DMS53 treated with DMSO at 0.1 percent for 48 hours (cell line): ENCODE measurements at regions not wholly inside any gene's neighbourhood (a gene's known extent, or its start where the extent isn't known, plus 50 kb on each side); places are given as distances from the start of the nearest gene placed in this dataset.
"Not testable (repeated sequence)": the region's sequence is repeated elsewhere in the genome, so short reads cannot be mapped to it uniquely, and the experiment has no call there.

Source experiments
- DNase-seq: peaks from one replicate; lab custom pipeline; 2025; ENCODE audit not compliant: unreplicated experiment; lab: John Stamatoyannopoulos, UW

DNA sequence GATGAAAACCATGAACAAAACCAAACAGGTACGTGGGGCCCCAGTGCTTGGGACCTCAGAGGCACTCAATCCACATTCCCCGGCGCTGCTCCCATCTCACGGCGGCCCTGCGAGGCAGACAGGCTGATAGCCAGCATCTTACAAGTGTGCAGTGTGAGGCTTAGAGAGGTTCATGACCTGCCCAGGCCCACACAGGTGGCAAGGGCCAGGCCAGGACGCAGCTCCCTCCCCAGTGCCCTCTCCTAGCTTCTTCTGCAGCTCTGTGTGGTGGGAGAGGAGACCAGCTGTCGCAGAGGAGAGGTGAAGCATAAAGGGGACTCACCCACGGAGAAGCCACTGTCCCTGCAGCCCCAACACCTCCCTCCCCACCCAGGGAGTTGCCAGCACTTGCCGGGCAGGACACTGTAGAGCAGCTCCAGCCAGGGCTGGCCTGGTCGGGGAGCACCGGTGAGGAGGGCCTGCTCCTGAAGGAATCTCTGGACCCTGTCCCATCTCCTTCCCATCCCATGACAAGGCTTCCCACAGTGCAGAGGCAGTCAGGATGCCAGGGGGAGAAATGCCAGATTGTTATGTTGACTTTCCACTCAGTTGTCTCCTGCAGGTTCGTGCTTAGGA lies 92.4 kb upstream of the TMEM45B start:
- DNase-seq: no peak

DNA sequence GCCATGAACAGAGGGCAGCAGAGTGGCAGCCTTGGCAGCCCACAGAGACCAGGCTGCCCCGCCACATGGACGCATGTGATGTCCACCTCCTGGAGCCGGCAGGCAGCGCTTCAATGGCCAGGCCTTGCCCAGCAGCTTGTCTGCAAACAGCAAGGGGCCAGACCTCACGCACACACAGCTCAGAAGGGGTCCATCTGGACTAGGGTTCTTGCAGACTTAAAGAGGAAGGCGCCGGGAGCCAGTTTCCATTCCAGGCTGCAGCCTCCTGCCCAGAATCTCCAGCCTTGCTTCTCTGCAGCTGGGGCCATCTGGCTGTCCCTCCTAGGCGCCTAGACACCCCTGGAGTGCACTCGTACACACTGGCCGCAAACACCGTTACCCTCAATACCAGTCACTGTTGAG lies 91.9 kb upstream of the TMEM45B start:
- no peak for DNase-seq

DNA sequence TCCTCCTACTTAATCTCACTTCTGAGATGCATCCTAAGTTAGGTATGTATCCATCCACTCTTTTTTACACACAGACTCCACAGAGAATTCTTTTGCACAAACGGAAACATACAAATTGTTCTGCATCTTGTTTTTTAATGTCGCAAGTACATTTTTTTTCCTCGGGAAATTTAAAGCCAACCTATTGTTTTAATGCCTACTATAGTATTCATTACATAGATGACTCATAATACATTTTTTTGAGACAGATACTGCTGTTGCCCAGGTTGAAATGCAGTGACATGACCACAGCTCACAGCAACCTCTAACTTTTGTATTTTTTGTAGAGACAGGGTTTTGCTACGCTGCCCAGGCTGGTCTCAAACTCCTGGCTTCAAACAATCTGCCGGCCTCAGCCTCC lies 90.8 kb upstream of the TMEM45B start:
- DNase-seq: no peak

DNA sequence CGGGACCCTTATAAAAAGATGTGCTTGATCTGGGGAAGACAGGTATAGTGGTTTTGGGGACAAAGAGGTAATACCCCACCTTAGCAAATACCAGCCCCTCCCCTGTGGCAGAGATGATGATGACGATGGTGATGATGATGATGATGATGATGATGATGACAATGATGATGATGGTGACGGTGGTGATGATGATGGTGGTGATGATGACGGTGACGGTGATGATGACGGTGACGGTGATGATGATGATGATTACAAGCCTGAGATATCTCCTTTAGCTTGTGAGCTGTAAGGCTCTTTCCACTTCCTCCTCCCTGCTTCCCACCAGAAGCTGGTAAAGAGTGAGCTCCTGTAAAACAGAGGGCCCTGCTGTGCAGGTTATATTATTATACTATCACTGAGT lies 89.5 kb upstream of the TMEM45B start:
- DNase-seq: no peak

DNA sequence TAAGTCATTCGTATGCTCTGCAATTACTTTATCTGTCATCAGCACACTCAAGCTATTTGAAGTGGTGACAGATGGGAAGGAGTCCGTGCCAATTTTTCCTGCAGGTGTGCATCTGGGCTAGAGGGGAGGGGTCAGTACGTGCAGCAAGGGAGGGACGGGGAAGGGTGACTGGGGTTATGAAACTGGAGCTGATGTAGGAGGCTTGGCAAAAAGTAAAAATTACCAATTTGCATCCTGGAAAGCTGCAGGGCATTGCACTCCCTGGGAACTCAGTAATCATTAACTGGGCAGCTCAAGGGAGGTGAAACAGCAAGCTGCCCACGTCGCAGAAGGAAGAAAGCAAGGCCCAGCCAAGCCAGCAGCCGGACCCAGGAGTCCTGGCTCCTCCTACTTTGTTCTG lies 87.1 kb upstream of the TMEM45B start:
- DNase-seq: peak; percentile 88

DNA sequence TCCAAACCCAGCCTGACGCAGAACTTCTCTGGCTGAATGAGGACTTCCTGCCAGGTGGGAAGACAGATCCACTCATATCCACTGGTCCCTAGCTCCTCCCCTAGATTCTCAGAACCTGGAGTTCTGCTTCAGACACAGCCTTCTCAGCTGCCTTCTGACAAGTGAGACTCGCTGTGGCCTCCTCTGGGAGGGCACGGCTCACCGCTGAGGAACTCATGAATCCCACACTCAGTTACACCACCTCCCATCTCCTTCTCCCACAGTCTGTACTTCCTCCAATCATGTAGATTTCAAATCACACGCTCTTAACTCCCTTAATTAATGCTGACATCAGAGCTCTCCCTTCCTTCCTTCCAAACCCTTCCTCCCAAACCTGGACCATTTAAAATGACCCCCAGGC lies 86.4 kb upstream of the TMEM45B start:
- peak; percentile 52 for DNase-seq

DNA sequence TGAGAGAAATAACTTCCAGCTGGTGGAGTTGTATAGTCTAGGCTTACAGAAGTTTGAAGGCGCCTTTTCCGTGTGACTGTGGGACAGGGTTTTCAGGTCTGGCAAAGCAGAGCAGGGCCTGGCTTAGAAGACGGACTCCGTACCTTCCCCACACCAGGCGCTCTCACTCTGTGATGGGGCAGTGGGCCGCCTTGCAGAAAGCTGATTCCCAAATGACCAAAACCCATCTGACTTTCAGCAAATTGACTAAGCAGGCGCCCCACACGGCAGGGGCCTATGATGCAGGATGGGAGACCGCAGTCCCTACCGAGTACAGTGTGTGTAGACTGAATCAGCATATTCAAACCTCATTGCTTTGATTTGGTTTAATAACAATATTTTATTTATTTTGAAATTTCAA lies 85.8 kb upstream of the TMEM45B start:
- no peak for DNase-seq

DNA sequence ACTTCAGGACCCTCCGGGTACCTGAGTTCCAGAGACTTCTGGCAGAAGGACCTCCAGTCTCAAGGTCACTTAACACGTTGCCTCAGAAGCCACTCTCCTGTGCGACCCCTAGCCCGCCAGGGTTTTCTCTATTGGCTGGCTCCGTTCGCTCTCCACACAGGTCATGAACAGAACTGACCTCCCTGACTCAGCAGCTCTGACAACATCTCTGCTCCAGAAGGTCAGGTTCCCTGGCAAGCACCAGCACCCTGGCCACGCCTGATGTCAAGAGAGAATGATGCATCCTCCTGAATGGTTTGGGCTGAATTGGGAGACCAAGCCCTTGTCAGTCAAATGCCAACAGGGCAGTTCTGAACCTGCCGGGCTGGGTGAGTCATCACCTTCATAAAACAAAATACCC lies 84.3 kb upstream of the TMEM45B start:
- no peak for DNase-seq

DNA sequence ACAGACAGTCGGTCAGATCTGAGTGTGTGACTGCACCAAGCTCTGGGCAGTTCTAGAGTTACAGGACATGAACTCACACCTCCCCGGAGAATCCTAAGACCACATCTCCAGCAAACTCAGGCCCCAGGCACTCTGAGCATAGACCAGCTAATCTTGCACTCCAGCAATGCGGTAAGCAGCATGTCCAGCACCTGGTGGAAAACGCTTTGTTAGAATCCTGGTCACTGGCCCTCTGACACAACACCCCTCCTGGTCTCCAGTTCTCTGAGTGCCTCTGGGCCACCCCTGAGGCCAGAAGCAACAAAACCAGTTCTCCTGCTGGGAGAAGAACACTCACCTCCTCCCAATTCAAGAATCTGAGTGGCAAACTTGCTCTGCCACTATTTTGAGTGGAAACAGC lies 82.7 kb upstream of the TMEM45B start:
- peak; percentile 15 for DNase-seq

DNA sequence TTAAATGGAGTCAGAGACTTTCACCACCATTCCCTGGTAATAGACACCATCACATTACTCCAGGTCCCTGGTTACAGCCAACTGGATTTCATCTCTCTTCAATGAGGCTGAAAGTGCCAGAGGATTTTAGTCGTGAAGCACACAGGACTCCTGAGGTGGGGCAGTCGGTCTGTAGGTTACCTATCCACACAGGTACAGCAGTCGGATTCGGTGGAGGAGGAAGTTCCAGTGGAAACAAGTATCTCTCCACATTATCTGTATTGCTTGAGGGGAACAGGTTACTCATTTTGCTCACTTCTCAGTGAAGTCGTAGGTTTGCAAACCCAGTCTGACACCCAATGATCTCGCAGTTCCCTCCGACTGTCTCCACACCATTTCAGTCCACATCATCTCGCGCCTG lies 82.3 kb upstream of the TMEM45B start:
- DNase-seq: no peak

DNA sequence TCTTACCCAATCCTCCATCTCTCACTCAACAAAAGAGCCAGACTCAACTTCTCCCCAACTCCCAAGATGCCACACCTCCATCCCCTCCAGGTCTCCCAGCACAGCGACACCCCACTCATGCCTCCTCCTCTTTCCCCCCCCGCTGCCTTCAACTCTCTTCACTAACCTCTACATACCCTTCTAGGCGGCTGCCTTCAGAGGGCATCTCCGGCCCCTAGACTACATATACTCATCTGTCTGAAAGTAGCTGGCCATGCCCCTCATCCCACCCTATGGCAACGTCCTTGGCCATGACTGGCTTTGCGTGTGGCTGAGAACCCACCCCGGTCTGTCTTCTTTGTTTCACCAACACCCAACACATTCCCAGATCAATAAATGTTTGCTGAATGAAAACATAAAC lies 81.7 kb upstream of the TMEM45B start:
- no peak for DNase-seq

DNA sequence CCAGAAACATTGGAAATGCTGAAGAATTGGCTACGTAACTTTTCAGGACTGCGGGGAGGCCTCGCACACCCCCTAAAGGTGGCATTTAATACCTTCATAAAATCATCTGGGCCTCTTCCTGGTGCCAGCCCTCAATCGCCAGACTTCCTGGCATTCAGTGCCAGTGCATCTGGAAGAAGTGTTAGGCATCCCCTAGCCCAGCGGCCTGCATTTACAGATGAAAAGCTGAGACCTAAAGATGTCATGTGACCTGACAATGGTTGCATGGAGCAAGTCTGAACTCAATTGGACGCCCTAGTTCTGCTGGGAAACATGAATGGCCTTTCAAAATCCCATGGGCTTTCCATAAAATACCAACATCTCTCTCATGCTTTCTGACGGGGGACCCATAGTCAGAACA lies 81.0 kb upstream of the TMEM45B start:
- no peak for DNase-seq

DNA sequence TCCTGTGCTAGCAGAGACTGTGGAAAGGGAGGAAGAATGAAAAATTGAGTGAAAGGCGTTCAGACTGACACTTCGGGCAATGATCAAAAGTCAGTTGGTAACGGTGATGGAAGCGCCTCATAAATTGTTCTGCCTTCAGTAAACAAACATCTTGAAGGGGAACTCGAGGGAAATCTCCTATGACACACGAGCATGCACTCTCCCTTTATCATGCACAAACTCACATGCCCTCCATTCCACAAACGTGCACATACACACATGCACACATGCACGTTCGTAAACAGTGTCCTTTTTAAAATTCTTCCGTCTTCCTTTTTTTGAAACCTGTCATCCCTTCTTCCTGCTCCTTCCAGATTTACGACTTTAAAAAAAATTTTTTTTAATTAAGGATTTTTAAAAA lies 77.8 kb upstream of the TMEM45B start:
- DNase-seq: no peak

DNA sequence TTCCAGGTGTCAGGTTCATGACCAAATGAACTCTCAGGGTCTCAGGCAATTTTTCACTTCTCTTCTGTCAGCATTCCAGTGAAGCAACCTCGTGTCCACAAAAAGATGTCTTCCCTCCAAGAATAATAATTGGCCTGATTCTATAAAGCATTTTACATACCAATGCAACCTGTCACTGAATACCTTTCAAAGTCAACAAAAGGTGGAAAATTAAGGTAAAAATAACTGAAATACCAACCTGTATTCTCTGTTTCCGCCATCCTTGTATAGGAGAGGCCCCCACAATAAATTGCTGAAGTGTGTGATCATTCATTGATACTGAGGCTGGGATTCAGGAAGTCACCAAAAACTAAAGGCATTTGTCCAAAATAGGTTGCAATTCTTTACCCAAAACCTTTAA lies 77.4 kb upstream of the TMEM45B start:
- DNase-seq: no peak

DNA sequence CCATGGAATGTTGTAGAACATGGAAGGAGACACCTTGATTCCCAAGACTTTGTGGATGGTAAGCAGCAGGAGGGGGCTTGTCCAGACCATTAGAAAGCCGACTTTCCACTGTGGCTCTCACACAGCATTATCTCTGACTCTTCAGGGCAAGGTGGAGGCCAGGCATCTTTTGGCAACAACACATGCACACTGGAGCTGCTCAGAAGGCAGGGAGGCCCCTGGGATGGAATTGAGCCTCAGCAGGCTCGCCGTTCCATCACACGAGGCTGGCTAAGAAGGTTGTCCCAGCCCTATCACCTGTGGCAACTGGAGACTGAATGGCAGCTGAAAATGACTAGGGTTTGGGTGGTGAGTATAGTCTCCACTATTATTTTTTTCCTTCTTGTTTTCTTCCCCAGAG lies 76.3 kb upstream of the TMEM45B start:
- DNase-seq: no peak

DNA sequence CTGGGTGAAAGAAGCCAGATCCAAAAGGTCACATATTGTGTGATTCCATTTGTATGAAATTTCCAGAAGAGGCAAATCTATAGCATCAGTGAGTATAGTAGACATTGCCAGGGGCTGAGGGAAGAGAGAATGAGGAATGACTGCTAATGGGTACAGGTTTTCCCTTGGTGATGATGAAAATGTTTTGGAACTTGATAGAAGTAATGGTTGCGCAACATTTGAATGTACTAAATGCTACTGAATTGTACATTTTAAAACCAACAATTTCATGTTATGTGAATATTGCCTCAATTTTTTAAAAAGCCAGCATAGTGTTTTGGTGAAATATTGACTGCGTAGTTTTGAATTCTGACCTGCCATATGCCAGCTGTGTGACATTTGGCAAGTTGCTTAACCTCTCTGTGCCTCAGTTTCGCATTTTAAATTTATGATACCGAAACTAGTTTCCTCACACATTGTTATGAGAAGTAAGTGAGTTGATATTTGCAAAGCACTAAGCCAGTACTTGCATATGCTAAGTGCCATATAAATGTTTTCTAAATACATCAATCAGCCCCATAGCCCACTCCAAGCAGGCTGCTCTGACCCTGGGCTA lies 75.4 kb upstream of the TMEM45B start:
- no peak for DNase-seq

DNA sequence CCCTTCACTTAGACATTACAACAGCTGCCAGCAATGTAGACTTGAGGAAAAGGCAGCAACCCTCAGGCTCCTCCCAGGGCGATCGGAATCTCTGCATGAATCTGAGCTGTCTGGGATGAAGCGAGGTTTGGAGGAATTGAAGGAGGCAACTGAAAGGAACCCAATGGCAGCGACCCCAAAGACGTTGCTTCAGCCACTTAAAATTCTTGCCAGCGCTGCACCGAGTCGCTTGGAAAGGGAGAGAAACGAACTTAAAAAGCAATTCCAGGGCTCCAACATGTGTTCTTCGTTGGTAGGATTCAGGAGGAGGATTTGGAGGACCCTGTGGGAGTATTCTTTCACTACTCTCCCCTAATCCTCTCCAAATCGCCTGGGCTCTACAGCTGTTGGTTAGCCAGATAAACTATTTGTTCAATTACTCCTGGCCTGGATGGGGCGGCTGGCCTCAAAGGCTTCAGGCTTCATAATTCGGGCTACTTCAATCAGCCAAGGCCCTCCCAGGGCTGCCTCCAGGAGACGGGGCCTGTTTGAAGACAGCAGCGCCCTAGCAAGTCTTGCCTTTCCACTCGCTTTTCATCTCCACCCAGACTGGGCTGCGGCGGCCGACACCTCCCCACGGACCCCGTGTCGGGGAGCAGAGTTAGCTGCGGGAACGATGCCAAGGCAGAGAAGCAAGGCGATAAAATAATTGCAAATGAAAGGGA lies 72.4 kb upstream of the TMEM45B start:
- no peak for DNase-seq

DNA sequence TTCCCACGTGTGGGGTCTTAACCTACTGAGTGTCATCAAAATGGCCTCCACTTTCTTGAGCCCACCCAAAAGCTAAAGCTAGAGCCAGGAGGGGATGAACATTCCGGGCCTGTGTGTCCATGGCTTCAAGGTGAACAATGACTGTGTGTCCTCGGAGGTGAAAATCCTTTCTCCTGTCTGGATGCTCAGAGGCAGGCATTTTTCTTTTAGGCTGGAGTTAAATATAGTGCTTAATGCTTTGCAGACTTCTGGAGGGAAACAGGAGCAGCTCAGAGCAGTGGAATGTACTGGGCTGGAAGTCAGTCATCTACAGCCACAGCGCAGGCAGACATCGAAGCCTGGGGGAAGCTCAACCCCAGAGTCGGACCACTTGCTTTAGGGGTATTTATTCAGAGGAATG lies 68.6 kb upstream of the TMEM45B start:
- no peak for DNase-seq

DNA sequence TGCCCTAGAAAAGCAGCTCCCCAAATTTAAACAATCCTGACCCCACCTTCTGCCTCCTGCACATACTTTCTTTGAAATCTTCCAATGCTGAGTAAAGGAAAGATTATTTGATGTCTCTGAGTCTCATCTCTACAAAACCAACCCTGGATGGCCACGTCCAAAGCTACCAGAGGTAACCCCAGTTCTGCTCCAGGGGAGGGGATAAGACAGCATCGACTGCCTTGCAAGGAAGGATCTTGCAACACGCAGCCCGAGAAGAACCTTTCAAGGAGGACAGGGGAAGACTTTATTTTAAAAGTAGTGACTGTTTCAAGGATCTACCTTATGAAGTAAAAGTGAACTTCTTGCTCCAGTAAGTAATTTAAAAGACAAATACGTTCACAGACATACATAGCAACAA lies 66.5 kb upstream of the TMEM45B start:
- DNase-seq: no peak

DNA sequence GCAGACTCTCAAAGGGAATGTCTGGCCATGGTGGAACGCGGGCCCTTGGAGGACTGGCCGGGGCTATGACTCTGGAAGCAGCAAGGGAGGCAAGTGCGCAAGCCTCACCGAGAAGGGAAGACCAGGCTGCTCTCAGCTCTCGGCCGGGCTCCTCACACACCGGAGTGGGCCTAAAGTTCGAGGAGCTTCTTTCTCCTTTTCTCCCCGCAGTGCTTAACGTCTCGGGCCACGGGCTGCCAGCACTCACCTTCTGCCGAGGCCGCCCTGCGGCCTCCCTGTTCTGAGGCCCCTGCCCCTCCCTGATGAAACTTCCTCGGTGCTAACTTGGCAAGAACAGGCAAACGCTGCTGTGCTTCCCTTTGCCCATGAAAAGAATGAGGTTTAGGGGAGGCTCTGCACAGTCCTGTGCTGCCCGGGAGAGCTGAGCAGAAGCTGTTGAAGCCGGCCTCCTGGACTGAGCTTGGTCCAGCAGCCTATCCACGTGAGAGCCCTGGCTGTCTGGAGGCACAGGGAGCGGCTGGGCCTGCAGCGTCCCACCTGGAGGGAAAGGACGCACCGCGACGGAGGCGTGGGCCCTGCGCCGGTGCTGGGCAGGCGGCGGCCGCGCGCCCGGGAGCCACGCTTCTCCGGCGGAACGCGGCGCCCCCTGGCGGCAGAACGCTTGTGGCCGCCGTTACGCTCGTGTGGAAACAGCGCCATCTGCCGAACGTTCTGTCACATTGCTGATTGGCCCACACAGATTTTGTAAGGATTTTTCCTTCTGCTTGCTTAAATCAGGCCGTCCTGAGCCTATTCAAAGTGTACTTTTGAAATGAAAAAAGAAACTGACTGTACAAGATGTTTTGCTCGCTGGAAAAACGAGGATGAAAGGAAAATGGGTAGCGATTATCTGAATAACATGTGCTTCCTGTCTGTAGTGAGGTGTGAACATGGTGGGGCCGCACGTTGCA lies 65.0 kb upstream of the TMEM45B start:
- DNase-seq: peak; percentile 64

DNA sequence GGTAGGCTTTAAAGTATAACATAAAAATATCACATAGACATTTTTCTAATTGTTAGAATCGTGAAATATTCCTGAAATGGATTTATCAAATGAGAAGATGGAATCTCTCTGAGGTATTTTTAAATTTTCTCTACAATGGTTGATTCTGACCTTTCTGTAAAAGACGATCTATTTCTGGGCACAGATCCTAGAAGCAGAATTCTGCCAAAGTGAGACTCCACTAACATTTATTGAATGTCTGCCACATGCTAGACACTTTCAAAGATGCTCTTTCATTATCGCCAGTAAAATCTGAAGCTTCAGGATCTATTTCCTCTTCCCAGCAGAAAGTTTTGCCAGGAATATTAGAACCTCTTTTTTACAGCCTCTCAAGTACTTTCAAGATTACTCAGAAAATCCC lies 64.1 kb upstream of the TMEM45B start:
- DNase-seq: no peak

DNA sequence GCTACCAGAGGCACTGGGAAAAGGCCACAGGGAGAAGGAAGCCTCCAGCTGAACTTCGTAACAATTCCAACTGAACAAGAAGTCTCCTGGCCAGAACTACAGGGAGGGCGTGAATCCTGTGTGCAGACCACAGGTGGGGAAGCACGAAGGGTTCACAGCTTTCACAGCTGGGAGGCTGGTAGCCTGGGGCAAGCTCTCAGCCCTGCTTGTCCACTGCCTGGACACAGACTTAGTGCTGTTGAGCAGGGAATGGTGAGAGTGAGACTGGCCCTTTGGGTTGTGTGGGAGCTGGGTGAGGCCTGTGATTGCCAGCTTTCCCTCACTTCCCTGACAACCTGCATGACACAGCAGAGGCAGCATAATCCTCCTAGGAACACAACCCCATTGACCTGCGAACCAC lies 52.1 kb upstream of the TMEM45B start:
- DNase-seq: not testable (repeated sequence)
